ENCODE measurements at regions not wholly inside any gene's neighbourhood (a gene's known extent, or its start where the extent isn't known, plus 50 kb on each side); places are given as distances from the start of the nearest gene placed in this dataset.

GRCh38 chr4:18815081-18815778 is 793.7 kb upstream of the LCORL start:
- no peaks in the 10 kb centered on the region for H3K4me1 ChIP-seq
- no peak overlapping the region for H3K27ac ChIP-seq
- WGBS, 2 donors, result 62 to 81% methylated on average over 3 of the region's 3 CpGs
- H3K9me3 ChIP-seq, result no peaks in the 10 kb centered on the region
- ATAC-seq (ENCODE audit: low FRiP score in 2 of 2), result no peak
- no peaks in the 10 kb centered on the region for H3K27me3 ChIP-seq
- no peak for TF ChIP-seq EP300 (IDR thresholded peaks at IDR 0.05)
- no peak for TF ChIP-seq CTCF (IDR thresholded peaks at IDR 0.05)
- TF ChIP-seq POLR2AphosphoS5 (IDR thresholded peaks at IDR 0.05), result no peak
- no peak for TF ChIP-seq POLR2A (IDR thresholded peaks at IDR 0.05)
- H3K36me3 ChIP-seq, result no peaks in the 10 kb centered on the region
- no peak for DNase-seq
- H3K4me3 ChIP-seq, result no peak overlapping the region

- H3K9me3 ChIP-seq, result no peaks in the 10 kb centered on the region
- TF ChIP-seq EP300 (IDR thresholded peaks at IDR 0.05) (no peak), CTCF (IDR thresholded peaks at IDR 0.05) (no peak), POLR2A (IDR thresholded peaks at IDR 0.05) (no peak)
- DNase-seq, result no peak
- H3K27ac ChIP-seq, result no peak overlapping the region
- H3K4me1 ChIP-seq, result no peaks in the 10 kb centered on the region
- no peak for ATAC-seq (ENCODE audit: low FRiP score in 2 of 2)
- no peaks in the 10 kb centered on the region for H3K27me3 ChIP-seq
- no peaks in the 10 kb centered on the region for H3K36me3 ChIP-seq
- no peak overlapping the region for H3K4me3 ChIP-seq
These were observed 792.2 kb upstream of the LCORL start for GRCh38 chr4:18813771-18814170.

GRCh38 chr4:18813055-18813454 is 791.5 kb upstream of the LCORL start:
- no peaks in the 10 kb centered on the region for H3K36me3 ChIP-seq
- no peak overlapping the region for H3K4me3 ChIP-seq
- H3K27ac ChIP-seq, result no peak overlapping the region
- H3K4me1 ChIP-seq, result no peaks in the 10 kb centered on the region
- H3K9me3 ChIP-seq, result no peaks in the 10 kb centered on the region
- DNase-seq (no peak), ATAC-seq (ENCODE audit: low FRiP score in 2 of 2) (no peak)
- H3K27me3 ChIP-seq, result no peaks in the 10 kb centered on the region
- no peak for TF ChIP-seq POLR2AphosphoS5 (IDR thresholded peaks at IDR 0.05)

- DNase-seq (no peak), ATAC-seq (ENCODE audit: low FRiP score in 2 of 2) (no peak)
- Histone ChIP-seq H3K27me3 (no peaks in the 10 kb centered on the region), H3K27ac (no peak overlapping the region), H3K36me3 (no peaks in the 10 kb centered on the region), H3K4me3 (no peak overlapping the region), H3K4me1 (no peaks in the 10 kb centered on the region), H3K9me3 (no peaks in the 10 kb centered on the region)
- TF ChIP-seq POLR2A (IDR thresholded peaks at IDR 0.05) (no peak), EP300 (IDR thresholded peaks at IDR 0.05) (no peak), CTCF (IDR thresholded peaks at IDR 0.05) (no peak), POLR2AphosphoS5 (IDR thresholded peaks at IDR 0.05) (no peak)
These were observed 782.2 kb upstream of the LCORL start for GRCh38 chr4:18803781-18804180.

- H3K4me3 ChIP-seq, result no peak overlapping the region
- DNase-seq (no peak), ATAC-seq (ENCODE audit: low FRiP score in 2 of 2) (no peak)
- H3K27me3 ChIP-seq, result no peaks in the 10 kb centered on the region
- TF ChIP-seq EP300 (IDR thresholded peaks at IDR 0.05) (no peak), CTCF (IDR thresholded peaks at IDR 0.05) (no peak), POLR2A (IDR thresholded peaks at IDR 0.05) (no peak), POLR2AphosphoS5 (IDR thresholded peaks at IDR 0.05) (no peak)
- 57 to 72% methylated on average over 2 of the region's 2 CpGs for WGBS, 2 donors
- no peaks in the 10 kb centered on the region for H3K36me3 ChIP-seq
- no peaks in the 10 kb centered on the region for H3K4me1 ChIP-seq
- no peaks in the 10 kb centered on the region for H3K9me3 ChIP-seq
- H3K27ac ChIP-seq, result no peak overlapping the region
These were observed 776.6 kb upstream of the LCORL start for GRCh38 chr4:18798123-18798522.
